ENCODE measurements at regions not wholly inside any gene's neighbourhood (a gene's known extent, or its start where the extent isn't known, plus 50 kb on each side); places are given as distances from the start of the nearest gene placed in this dataset.
"Not testable (repeated sequence)": the region's sequence is repeated elsewhere in the genome, so short reads cannot be mapped to it uniquely, and the experiment has no call there.

- in situ Hi-C loops (cut with HindIII; ENCODE audit: low sequenced_read_pairs), result no loop called here
Observed at GRCh38 chr4:81617545-81617944, 145.8 kb upstream of the RASGEF1B start.

GRCh38 chr4:81611221-81611620, 139.5 kb upstream of the RASGEF1B start:
- in situ Hi-C loops (cut with HindIII; ENCODE audit: low sequenced_read_pairs), result no loop called here

GRCh38 chr4:81609844-81610243, 138.1 kb upstream of the RASGEF1B start:
- in situ Hi-C loops (cut with HindIII; ENCODE audit: low sequenced_read_pairs), result no loop called here

GRCh38 chr4:81607950-81608349, 136.2 kb upstream of the RASGEF1B start:
- in situ Hi-C loops (cut with HindIII; ENCODE audit: low sequenced_read_pairs), result no loop called here

GRCh38 chr4:81606801-81607501, 135.2 kb upstream of the RASGEF1B start:
- in situ Hi-C loops (cut with HindIII; ENCODE audit: low sequenced_read_pairs), result no loop called here

- in situ Hi-C loops (cut with HindIII; ENCODE audit: low sequenced_read_pairs), result no loop called here
Observed at GRCh38 chr4:81606166-81606565, 134.5 kb upstream of the RASGEF1B start.

GRCh38 chr4:81605271-81605670, 133.6 kb upstream of the RASGEF1B start:
- in situ Hi-C loops (cut with HindIII; ENCODE audit: low sequenced_read_pairs), result no loop called here

- in situ Hi-C loops (cut with HindIII; ENCODE audit: low sequenced_read_pairs), result no loop called here
Observed at GRCh38 chr4:81604683-81605218, 133.0 kb upstream of the RASGEF1B start.

GRCh38 chr4:81602854-81603253, 131.1 kb upstream of the RASGEF1B start:
- in situ Hi-C loops (cut with HindIII; ENCODE audit: low sequenced_read_pairs), result no loop called here

GRCh38 chr4:81601358-81601694, 129.6 kb upstream of the RASGEF1B start:
- in situ Hi-C loops (cut with HindIII; ENCODE audit: low sequenced_read_pairs), result no loop called here

- in situ Hi-C loops (cut with HindIII; ENCODE audit: low sequenced_read_pairs), result no loop called here
Observed at GRCh38 chr4:81600520-81601357, 129.0 kb upstream of the RASGEF1B start.

GRCh38 chr4:81599742-81600380, 128.2 kb upstream of the RASGEF1B start:
- in situ Hi-C loops (cut with HindIII; ENCODE audit: low sequenced_read_pairs), result no loop called here

GRCh38 chr4:81595798-81596610, 124.3 kb upstream of the RASGEF1B start:
- in situ Hi-C loops (cut with HindIII; ENCODE audit: low sequenced_read_pairs), result no loop called here

- in situ Hi-C loops (cut with HindIII; ENCODE audit: low sequenced_read_pairs), result no loop called here
Observed at GRCh38 chr4:81595287-81595686, 123.6 kb upstream of the RASGEF1B start.

GRCh38 chr4:81594490-81595159, 122.9 kb upstream of the RASGEF1B start:
- in situ Hi-C loops (cut with HindIII; ENCODE audit: low sequenced_read_pairs), result no loop called here

GRCh38 chr4:81592701-81593100, 121.0 kb upstream of the RASGEF1B start:
- in situ Hi-C loops (cut with HindIII; ENCODE audit: low sequenced_read_pairs), result no loop called here

- in situ Hi-C loops (cut with HindIII; ENCODE audit: low sequenced_read_pairs), result no loop called here
Observed at GRCh38 chr4:81590596-81590995, 118.9 kb upstream of the RASGEF1B start.

GRCh38 chr4:81589262-81589661, 117.6 kb upstream of the RASGEF1B start:
- in situ Hi-C loops (cut with HindIII; ENCODE audit: low sequenced_read_pairs), result no loop called here

GRCh38 chr4:81586706-81587105, 115.0 kb upstream of the RASGEF1B start:
- in situ Hi-C loops (cut with HindIII; ENCODE audit: low sequenced_read_pairs), result no loop called here

GRCh38 chr4:81580994-81581374, 109.3 kb upstream of the RASGEF1B start:
- in situ Hi-C loops (cut with HindIII; ENCODE audit: low sequenced_read_pairs), result not testable (repeated sequence)

All from DLD1 (cell line).